H1 (cell line): ENCODE measurements at regions not wholly inside any gene's neighbourhood (a gene's known extent, or its start where the extent isn't known, plus 50 kb on each side); places are given as distances from the start of the nearest gene placed in this dataset.

Experiments
- CTCF ChIA-PET: fragments of 300-600 bp; sonication (Branson Sonifier 250); formaldehyde crosslinking; loops from one replicate; lab custom pipeline; 2021; ENCODE audit not compliant: partially characterized antibody; lab: Charles Lee
- POLR2A ChIA-PET: fragments of 300-600 bp; sonication (Branson Sonifier 250); formaldehyde crosslinking; loops from one replicate; lab custom pipeline; 2021; ENCODE audit warnings: inconsistent platforms; ENCODE audit not compliant: partially characterized antibody; lab: Charles Lee
- DNase-seq, 2 experiments: peaks; one replicate each; pipeline versions ENCODE4 v3.0.0 to v3.0.0-alpha.2; 2010 to 2022; ENCODE audit warnings: low spot score in 2 of 2, low read depth in 1 of 2, mixed read lengths in 1 of 2
- FAIRE-seq: peaks from 2 replicates; lab custom pipeline; 2011; peaks lifted over from hg19 to GRCh38; lab: Jason Lieb, UNC
- H2AFZ ChIP-seq: 2 replicates; pipeline ENCODE4 v1.8.1; 2012; ENCODE audit warnings: low read length, inconsistent platforms
- H2AK5ac ChIP-seq: 2 replicates; pipeline ENCODE4 v1.6.1; 2013; ENCODE audit warnings: low read depth, low read length
- H2BK120ac ChIP-seq: replicated peaks from 2 replicates; pipeline ENCODE3; 2013; ENCODE audit warnings: low read depth, low read length, inconsistent platforms
- H2BK12ac ChIP-seq: 2 replicates; pipeline ENCODE4 v1.6.1; 2013; ENCODE audit warnings: low read depth, low read length
- H2BK15ac ChIP-seq: 2 replicates; pipeline ENCODE4 v1.6.1; 2013; ENCODE audit warnings: low read length
- H2BK20ac ChIP-seq: 2 replicates; pipeline ENCODE4 v1.6.1; 2013; ENCODE audit warnings: low read length
- H2BK5ac ChIP-seq: 2 replicates; pipeline ENCODE4 v1.6.1; 2013; ENCODE audit warnings: low read depth, low read length
- H3K14ac ChIP-seq: 2 replicates; pipeline ENCODE4 v1.6.1; 2013; ENCODE audit warnings: inconsistent platforms; ENCODE audit not compliant: insufficient read length
- H3K18ac ChIP-seq: 2 replicates; pipeline ENCODE4 v1.6.1; 2013; ENCODE audit warnings: low read length; ENCODE audit errors: extremely low read depth
- H3K23ac ChIP-seq: 2 replicates; pipeline ENCODE4 v1.6.1; 2013; ENCODE audit warnings: inconsistent platforms; ENCODE audit not compliant: insufficient read length
- H3K23me2 ChIP-seq: 2 replicates; pipeline ENCODE4 v1.6.1; 2013; ENCODE audit warnings: low read depth, low read length
- H3K27ac ChIP-seq: 2 replicates; pipeline ENCODE4 v1.6.1; 2011; ENCODE audit warnings: low read depth, low read length, inconsistent platforms
- H3K27me3 ChIP-seq, 4 experiments: replicated peaks in 1 of 4; 1 replicate in 1 of 4; 2 replicates in 3 of 4; pipeline versions ENCODE4 v1.6.1 to v1.8.1; 2011 to 2013; ENCODE audit warnings: low read length in 3 of 4, mild to moderate bottlenecking in 3 of 4, inconsistent platforms in 2 of 4, mixed read lengths in 2 of 4, moderate library complexity in 1 of 4; ENCODE audit not compliant: control insufficient read depth in 3 of 4, insufficient read depth in 3 of 4; ENCODE audit errors: extremely low read depth in 1 of 4
- H3K36me3 ChIP-seq, 4 experiments: 2 replicates each; pipeline versions ENCODE4 v1.6.1 to v1.8.1; 2011 to 2013; ENCODE audit warnings: mild to moderate bottlenecking in 4 of 4, low read length in 3 of 4, moderate library complexity in 2 of 4, control low read depth in 1 of 4, inconsistent platforms in 1 of 4; ENCODE audit not compliant: insufficient read depth in 4 of 4, control insufficient read depth in 2 of 4
- H3K4ac ChIP-seq: replicated peaks from 2 replicates; pipeline ENCODE3; 2013; ENCODE audit warnings: low read length, low read depth, mixed read lengths, inconsistent platforms; ENCODE audit not compliant: insufficient read length
- H3K4me1 ChIP-seq, 4 experiments: replicated peaks in 1 of 4; 1 replicate in 1 of 4; 2 replicates in 3 of 4; pipeline versions ENCODE4 v1.6.1 to v1.8.1; 2011 to 2013; ENCODE audit warnings: low read length in 3 of 4, inconsistent platforms in 2 of 4, mixed read lengths in 1 of 4; ENCODE audit not compliant: insufficient read depth in 4 of 4, control insufficient read depth in 3 of 4
- H3K4me2 ChIP-seq, 2 experiments: 2 replicates each; pipeline versions ENCODE4 v1.6.1 to v1.8.1; 2011 to 2013; ENCODE audit warnings: low read depth in 2 of 2, low read length in 2 of 2, control low read depth in 1 of 2, inconsistent platforms in 1 of 2, mild to moderate bottlenecking in 1 of 2; ENCODE audit not compliant: insufficient read depth in 1 of 2
- H3K4me3 ChIP-seq, 4 experiments: fragments of 200-600, 300-600 bp in 1 of 4; sonication (generic), shearing (Covaris generic), sonication (Bioruptor Twin) in 1 of 4; 2 replicates each; pipeline versions ENCODE4 v1.5.1 to v1.8.1; 2011 to 2016; ENCODE audit warnings: low read length in 4 of 4, low read depth in 3 of 4, control low read depth in 2 of 4, inconsistent platforms in 2 of 4, mild to moderate bottlenecking in 2 of 4, mixed read lengths in 1 of 4, moderate library complexity in 1 of 4; ENCODE audit not compliant: insufficient read depth in 2 of 4; ENCODE audit errors: extremely low read depth in 1 of 4
- H3K56ac ChIP-seq: replicated peaks from 2 replicates; pipeline ENCODE3; 2013; ENCODE audit warnings: low read depth, mild to moderate bottlenecking, mixed read lengths, low read length, inconsistent platforms; ENCODE audit not compliant: insufficient read length
- H3K79me1 ChIP-seq: 2 replicates; pipeline ENCODE4 v1.6.1; 2013; ENCODE audit warnings: low read depth, low read length, control low read depth
- H3K79me2 ChIP-seq, 2 experiments: 2 replicates each; pipeline versions ENCODE4 v1.6.1 to v1.8.1; 2012 to 2013; ENCODE audit warnings: low read length in 2 of 2, mild to moderate bottlenecking in 2 of 2, inconsistent platforms in 1 of 2; ENCODE audit not compliant: insufficient read depth in 2 of 2, control insufficient read depth in 1 of 2
- H3K9ac ChIP-seq, 4 experiments: replicated peaks in 1 of 4; 1 replicate in 1 of 4; 2 replicates in 3 of 4; pipeline versions ENCODE4 v1.6.1 to v1.8.1; 2011 to 2013; ENCODE audit warnings: low read depth in 3 of 4, low read length in 3 of 4, control low read depth in 2 of 4, mild to moderate bottlenecking in 2 of 4, moderate library complexity in 2 of 4, inconsistent platforms in 1 of 4; ENCODE audit errors: extremely low read depth in 1 of 4
- H3K9me3 ChIP-seq, 2 experiments: 2 replicates each; pipeline versions ENCODE4 v1.6.1 to v1.8.1; 2012 to 2013; ENCODE audit warnings: mild to moderate bottlenecking in 2 of 2, moderate library complexity in 2 of 2, control low read depth in 1 of 2, inconsistent platforms in 1 of 2, low read depth in 1 of 2, low read length in 1 of 2, mixed read lengths in 1 of 2; ENCODE audit not compliant: insufficient read depth in 2 of 2
- H4K20me1 ChIP-seq, 2 experiments: replicated peaks in 1 of 2; 2 replicates each; pipeline versions ENCODE3 to v1.8.1; 2011 to 2013; ENCODE audit warnings: inconsistent platforms in 2 of 2, low read length in 2 of 2, mild to moderate bottlenecking in 1 of 2; ENCODE audit not compliant: insufficient read depth in 2 of 2, control insufficient read depth in 1 of 2
- H4K5ac ChIP-seq: 2 replicates; pipeline ENCODE4 v1.6.1; 2013; ENCODE audit warnings: low read length, low read depth, mixed read lengths, inconsistent platforms; ENCODE audit not compliant: insufficient read length
- H4K8ac ChIP-seq: 2 replicates; pipeline ENCODE4 v1.8.0; 2013; ENCODE audit warnings: mild to moderate bottlenecking, moderate library complexity, low read length, inconsistent platforms; ENCODE audit not compliant: insufficient read depth; ENCODE audit errors: extremely low read depth
- H4K91ac ChIP-seq: replicated peaks from 2 replicates; pipeline ENCODE3; 2013; ENCODE audit warnings: low read length, mixed read lengths, inconsistent platforms; ENCODE audit not compliant: insufficient read length
- BACH1 ChIP-seq: IDR thresholded peaks from 2 replicates; pipeline ENCODE4 v1.6.1; 2012; ENCODE audit warnings: low read length, improper control_type of control experiment
- E2F6 ChIP-seq: IDR thresholded peaks from 2 replicates; pipeline ENCODE4 v1.6.1; 2012; ENCODE audit warnings: inconsistent platforms
- SP4 ChIP-seq: IDR thresholded peaks from 2 replicates; pipeline ENCODE4 v1.6.1; 2012; ENCODE audit warnings: low read length, inconsistent platforms
- ZNF274 ChIP-seq: IDR thresholded peaks from 2 replicates; pipeline ENCODE4 v1.7.0; 2012; ENCODE audit warnings: low read length, borderline replicate concordance; ENCODE audit errors: extremely low read depth
- WGBS, 2 experiments: shearing (Covaris generic) in 1 of 2; methylation state at CpG; one replicate each; pipeline versions ENCODE4 v1.1.6 to v1.1.7; 2013 to 2015; ENCODE audit warnings: low lambda C conversion rate in 2 of 2, mixed read lengths in 2 of 2, inconsistent platforms in 1 of 2, low coverage in 1 of 2, missing lambda C conversion rate in 1 of 2; ENCODE audit not compliant: insufficient replicate concordance in 2 of 2, insufficient coverage in 1 of 2, insufficient read length in 1 of 2; ENCODE audit errors: extremely low coverage in 1 of 2, missing lambda C conversion rate in 1 of 2; 5-methylcytosine and 5-hydroxymethylcytosine counted together

- Histone ChIP-seq H4K91ac (no peak overlapping the region), H3K14ac (no peak overlapping the region), H3K23me2 (no peaks in the 10 kb centered on the region), H3K9ac (no peak overlapping the region), H4K20me1 (no peaks in the 10 kb centered on the region), H3K4me2 (no peak overlapping the region), H3K4me1 (peaks cover 3 to 13% (median 9%) of the 10 kb centered on the region in 4 experiments; a peak in 4 of 7 replicates), H3K23ac (no peak overlapping the region), H3K27me3 (no peaks in the 10 kb centered on the region; a peak in 1 of 7 replicates), H2BK12ac (no peak overlapping the region), H4K5ac (no peak overlapping the region), H3K79me2 (no peaks in the 10 kb centered on the region), H2AK5ac (no peak overlapping the region), H2BK120ac (no peak overlapping the region), H2BK15ac (no peak overlapping the region), H3K56ac (no peak overlapping the region), H2AFZ (peak overlapping the region; percentile 7; the same call in 1 of the 2 replicates), H2BK5ac (no peak overlapping the region), H3K79me1 (no peaks in the 10 kb centered on the region), H3K36me3 (no peaks in the 10 kb centered on the region), H3K9me3 (no peaks in the 10 kb centered on the region), H3K18ac (no peak overlapping the region; the same call in 1 of the 2 replicates), H4K8ac (no peak overlapping the region), H3K27ac (no peak overlapping the region), H3K4ac (no peak overlapping the region), H2BK20ac (no peak overlapping the region; the same call in 1 of the 2 replicates), H3K4me3 (no peak overlapping the region)
- CTCF ChIA-PET: interaction anchor here (0.9 to 2.1 kb wide), 5 partner anchors 13 to 101 kb away, joined by 3 to 12 read pairs (median 5); no protein-coding TSS in a partner anchor
- DNase-seq (no peak), FAIRE-seq (no peak)
- TF ChIP-seq SP4 (no peak), E2F6 (peak; percentile 35; the same call in 1 of the 2 replicates), BACH1 (no peak), ZNF274 (no peak)
- WGBS, 2 experiments: 72% methylated on average over 9 of the region's 9 CpGs; no CpG with 5 or more reads in 1 of the 2 experiments
- POLR2A ChIA-PET: interaction anchor here (1.8 to 1.9 kb wide), 2 partner anchors 8 to 10 kb away, joined by 5 read pairs; no protein-coding TSS in a partner anchor
Measured at GRCh38 chr14:65927931-65928356, 515.4 kb downstream of the FUT8 start.
